ENCODE measurements at regions not wholly inside any gene's neighbourhood (a gene's known extent, or its start where the extent isn't known, plus 50 kb on each side); places are given as distances from the start of the nearest gene placed in this dataset.

DNA sequence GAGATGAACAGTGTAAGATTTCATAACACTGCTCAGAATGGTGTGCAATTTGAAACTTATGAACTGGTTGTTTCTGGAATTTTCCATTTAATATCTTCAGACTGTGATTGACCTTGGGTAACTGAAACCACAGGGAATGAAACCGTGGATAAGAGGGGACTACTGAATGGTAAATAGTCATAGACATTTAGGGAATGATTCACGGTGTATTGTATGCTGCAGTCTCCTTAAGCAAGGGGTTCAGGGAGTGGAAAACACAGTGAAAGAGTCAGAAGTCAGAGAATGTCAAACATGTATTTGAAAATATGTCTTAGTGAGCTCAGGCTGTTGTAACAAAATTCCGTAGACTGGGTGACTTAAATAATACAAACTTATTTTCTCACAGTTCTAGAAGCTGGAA is 398.2 kb upstream of the DIPK2B start:
- peak overlapping the region; percentile 67; the same call in 1 of the 2 replicates for H4K5ac ChIP-seq (ENCODE audit: low read depth, low read length)
- intact Hi-C loops (cut with micrococcal nuclease) (loop anchor here (5.0 kb wide), 1 partner anchor 82 kb away; no protein-coding TSS in a partner anchor), in situ Hi-C loops (cut with MboI; ENCODE audit: low sequenced_read_pairs) (no loop called here), dilution Hi-C loops (cut with HindIII; ENCODE audit: low sequenced_read_pairs, unreplicated experiment) (no loop called here)
- H3K14ac ChIP-seq (replicated peaks; ENCODE audit: low read depth, low read length): peak overlapping the region; percentile 44; the same call in 1 of the 2 replicates
- H3K56ac ChIP-seq (ENCODE audit: extremely low read depth, insufficient read depth, low read length): no peak overlapping the region; the same call in 1 of the 2 replicates
- peak overlapping the region; percentile 28; the same call in 1 of the 2 replicates for H2BK120ac ChIP-seq (ENCODE audit: low read depth, low read length)
- peak overlapping the region; percentile 40; the same call in 1 of the 2 replicates for H3K4ac ChIP-seq (ENCODE audit: low read depth, low read length)
- no peaks in the 10 kb centered on the region for H4K20me1 ChIP-seq (ENCODE audit: insufficient read depth, low read length)
- no peak overlapping the region for H3K4me3 ChIP-seq (ENCODE audit: insufficient read depth, low read depth, low read length)
- no peak for TF ChIP-seq CHD1 (IDR thresholded peaks at IDR 0.05; ENCODE audit: low read depth, low read length)
- H3K9me3 ChIP-seq (ENCODE audit: control insufficient read depth, insufficient read depth, low read length): no peaks in the 10 kb centered on the region
- H2AK5ac ChIP-seq (ENCODE audit: low read depth, low read length): no peak overlapping the region; the same call in 1 of the 2 replicates
- peak overlapping the region; percentile 72 for H2BK5ac ChIP-seq (ENCODE audit: low read depth, low read length, poor library complexity, severe bottlenecking)
- no CpG with 5 or more reads among the region's 3 CpGs for WGBS, 2 experiments (ENCODE audit: extremely low coverage in 2 of 2, insufficient read length in 1 of 2)
- peak overlapping the region; percentile 4; the same call in 1 of the 2 replicates for H2BK20ac ChIP-seq (ENCODE audit: low read depth, low read length)
- DNase-seq (peak; percentile 74), ATAC-seq (ENCODE audit: low read depth) (peak; percentile 74)
- H3K4me2 ChIP-seq (ENCODE audit: low read depth, low read length): no peak overlapping the region; the same call in 1 of the 2 replicates
- H2BK15ac ChIP-seq (ENCODE audit: low read depth, low read length): 0 out of 3 replicates have a peak overlapping the region, but pooled peaks have one; percentile 11
- H3K36me3 ChIP-seq (ENCODE audit: control insufficient read depth, insufficient read depth, low read length): no peaks in the 10 kb centered on the region
- no peak overlapping the region for H2AFZ ChIP-seq (replicated peaks; ENCODE audit: low read length, poor library complexity)
- no peak overlapping the region for H2AK9ac ChIP-seq (replicated peaks; ENCODE audit: low read depth, low read length, poor library complexity)
- no peaks in the 10 kb centered on the region for H3K79me1 ChIP-seq (ENCODE audit: low read depth in 1 of 2, low read length in 2 of 2)
- H3K9me1 ChIP-seq (ENCODE audit: insufficient read depth, low read length): 0 out of 2 replicates have a peak, but pooled peaks cover 3% of the 10 kb centered on the region
- H3K27ac ChIP-seq (ENCODE audit: insufficient read depth, low read length): no peak overlapping the region; the same call in 1 of the 2 replicates
- peak overlapping the region; percentile 76; the same call in 1 of the 2 replicates for H3K18ac ChIP-seq (ENCODE audit: low read depth, low read length)
- H3K27me3 ChIP-seq (ENCODE audit: control insufficient read depth, insufficient read depth, low read length): peaks cover 2% of the 10 kb centered on the region; the same call in 1 of the 2 replicates
- ChIA-PET POLR2A (ENCODE audit: unreplicated experiment) (no interaction called here), CTCF (no interaction called here)
- H3K23ac ChIP-seq (ENCODE audit: low read depth, low read length): no peak overlapping the region
- H3K9ac ChIP-seq (ENCODE audit: low read depth, low read length): no peak overlapping the region
- H4K91ac ChIP-seq (ENCODE audit: insufficient read depth, low read depth, low read length): no peak overlapping the region
- peak overlapping the region in 1 of 2 experiments; percentile 63; a peak in 2 of 4 replicates for H4K8ac ChIP-seq (ENCODE audit: low read depth in 2 of 2, low read length in 2 of 2)
- no TSS peak for BruUV-seq (replicated peaks)
- H3K4me1 ChIP-seq (ENCODE audit: control insufficient read depth, insufficient read depth, low read length): peaks cover 3% of the 10 kb centered on the region; the same call in 1 of the 2 replicates

Data from IMR-90 (cell line).